Right ventricle myocardium inferior (tissue), 1 donor: ENCODE measurements at regions not wholly inside any gene's neighbourhood (a gene's known extent, or its start where the extent isn't known, plus 50 kb on each side); places are given as distances from the start of the nearest gene placed in this dataset.
A peak's percentile ranks its signal among the peaks of the same experiment; 100 is the strongest.

Source experiments
- ATAC-seq: fragments of 200-7000 bp; cut with Tn5 transposase; one replicate; pipeline ENCODE4 v1.9.1; 2020; ENCODE audit warnings: mild to moderate bottlenecking, moderate library complexity
- DNase-seq: peaks from one replicate; pipeline ENCODE4 v3.0.0; 2021; ENCODE audit errors: missing footprints
- intact Hi-C: fragments of 100-400 bp; cut with DNase I; formaldehyde crosslinking; loops from one replicate; pipeline ENCODE4 v1.11.0; 2022
- donor health status: DM: no; HTN: yes; CAD: no; lungs with severe emphysema.

- ATAC-seq, result no peak
- DNase-seq, result no peak
- intact Hi-C loops, result no loop called here
Observed at GRCh38 chr6:167392631-167393316, 67.9 kb downstream of the TTLL2 start.

- intact Hi-C loops, result no loop called here
- ATAC-seq (no peak), DNase-seq (no peak)
Observed at GRCh38 chr6:167393731-167394130, 68.8 kb downstream of the TTLL2 start.

- intact Hi-C loops, result no loop called here
- DNase-seq (no peak), ATAC-seq (no peak)
Observed at GRCh38 chr6:167394339-167394738, 69.5 kb downstream of the TTLL2 start.

GRCh38 chr6:167394820-167395219 is 69.9 kb downstream of the TTLL2 start:
- DNase-seq (no peak), ATAC-seq (no peak)
- intact Hi-C loops, result no loop called here

GRCh38 chr6:167396068-167396658 is 71.3 kb downstream of the TTLL2 start:
- ATAC-seq, result no peak
- DNase-seq, result no peak
- intact Hi-C loops, result no loop called here

GRCh38 chr6:167396659-167397490 is 72.0 kb downstream of the TTLL2 start:
- intact Hi-C loops, result no loop called here
- DNase-seq (no peak), ATAC-seq (no peak)

- intact Hi-C loops, result no loop called here
- DNase-seq (no peak), ATAC-seq (no peak)
Observed at GRCh38 chr6:167397712-167398111, 72.8 kb downstream of the TTLL2 start.

- ATAC-seq (no peak), DNase-seq (no peak)
- intact Hi-C loops, result no loop called here
Observed at GRCh38 chr6:167398214-167399050, 73.5 kb downstream of the TTLL2 start.

GRCh38 chr6:167399051-167399387 is 74.1 kb downstream of the TTLL2 start:
- intact Hi-C loops, result no loop called here
- ATAC-seq (no peak), DNase-seq (no peak)

- intact Hi-C loops, result no loop called here
- DNase-seq, result no peak
- no peak for ATAC-seq
Observed at GRCh38 chr6:167399599-167399998, 74.7 kb downstream of the TTLL2 start.

GRCh38 chr6:167400482-167401138 is 75.7 kb downstream of the TTLL2 start:
- DNase-seq (peak; percentile 35), ATAC-seq (no peak)
- intact Hi-C loops, result no loop called here

- intact Hi-C loops, result no loop called here
- DNase-seq, result peak; percentile 30
- no peak for ATAC-seq
Observed at GRCh38 chr6:167401525-167402194, 76.8 kb downstream of the TTLL2 start.

GRCh38 chr6:167402195-167402686 is 77.4 kb downstream of the TTLL2 start:
- ATAC-seq (no peak), DNase-seq (peak; percentile 58)
- intact Hi-C loops, result no loop called here

GRCh38 chr6:167403427-167403826 is 78.5 kb downstream of the TTLL2 start:
- DNase-seq (no peak), ATAC-seq (no peak)
- intact Hi-C loops, result no loop called here

GRCh38 chr6:167404385-167405049 is 79.6 kb downstream of the TTLL2 start:
- intact Hi-C loops, result no loop called here
- DNase-seq (peak; percentile 47), ATAC-seq (no peak)

GRCh38 chr6:167405778-167406532 is 81.1 kb downstream of the TTLL2 start:
- DNase-seq, result no peak
- ATAC-seq, result no peak
- intact Hi-C loops, result no loop called here
